CD4-positive, alpha-beta T cell (primary cell): ENCODE measurements at regions not wholly inside any gene's neighbourhood (a gene's known extent, or its start where the extent isn't known, plus 50 kb on each side); places are given as distances from the start of the nearest gene placed in this dataset.

Source experiments
- ATAC-seq: fragments of 200-7000 bp; cut with Tn5 transposase; one replicate; pipeline ENCODE4 v1.10.0; 2022; ENCODE audit warnings: mild to moderate bottlenecking; ENCODE audit not compliant: poor library complexity
- CTCF ChIA-PET: fragments of 350-600 bp; sonication (Branson Sonifier 250); formaldehyde crosslinking; loops from one replicate; lab custom pipeline; 2021; ENCODE audit warnings: antibody characterized with exemption, inconsistent platforms; lab: Charles Lee
- POLR2A ChIA-PET: fragments of 350-600 bp; sonication (Branson Sonifier 250); formaldehyde crosslinking; loops from one replicate; lab custom pipeline; 2021; ENCODE audit warnings: antibody characterized with exemption, inconsistent platforms; lab: Charles Lee
- DNase-seq, 14 experiments: peaks; one replicate each; pipeline ENCODE4 v3.0.0-alpha.2; 2013 to 2020; ENCODE audit warnings: mixed read lengths in 2 of 14
- H3K27ac ChIP-seq, 2 donors: one replicate each; pipeline versions ENCODE4 v1.5.1 to v1.7.0; 2013; ENCODE audit warnings: low read length in 2 of 2, low read depth in 1 of 2, mild to moderate bottlenecking in 1 of 2
- H3K27me3 ChIP-seq, 2 experiments: 1 replicate in 1 of 2; 2 replicates in 1 of 2; pipeline versions ENCODE4 v1.6.1 to v1.7.0; 2013; ENCODE audit warnings: low read length in 2 of 2, control low read depth in 1 of 2, mild to moderate bottlenecking in 1 of 2, moderate library complexity in 1 of 2; ENCODE audit not compliant: insufficient read depth in 2 of 2, control insufficient read depth in 1 of 2
- H3K36me3 ChIP-seq: one replicate; pipeline ENCODE4 v1.6.1; 2013; ENCODE audit warnings: low read length, control low read depth; ENCODE audit not compliant: insufficient read depth
- H3K4me1 ChIP-seq: one replicate; pipeline ENCODE4 v1.6.1; 2013; ENCODE audit warnings: low read length, control low read depth; ENCODE audit not compliant: insufficient read depth
- H3K4me3 ChIP-seq: one replicate; pipeline ENCODE4 v1.5.1; 2013; ENCODE audit warnings: mild to moderate bottlenecking, low read length, moderate library complexity
- H3K9me3 ChIP-seq, 2 experiments: 1 replicate in 1 of 2; 2 replicates in 1 of 2; pipeline versions ENCODE4 v1.6.1 to v1.7.0; 2013; ENCODE audit warnings: low read length in 2 of 2, mild to moderate bottlenecking in 2 of 2, control low read depth in 1 of 2, moderate library complexity in 1 of 2; ENCODE audit not compliant: control insufficient read depth in 1 of 2, insufficient read depth in 1 of 2
- H3K27ac Mint-ChIP-seq: one replicate; pipeline ENCODE4 v1.8.0; 2020; ENCODE audit warnings: mixed read lengths
- H3K27me3 Mint-ChIP-seq: one replicate; pipeline ENCODE4 v1.8.0; 2021; ENCODE audit warnings: mixed read lengths
- H3K36me3 Mint-ChIP-seq: one replicate; pipeline ENCODE4 v1.8.0; 2021; ENCODE audit warnings: low read depth, mixed read lengths
- H3K4me1 Mint-ChIP-seq: one replicate; pipeline ENCODE4 v1.8.0; 2021; ENCODE audit warnings: low read depth, mixed read lengths
- H3K4me3 Mint-ChIP-seq: one replicate; pipeline ENCODE4 v1.8.0; 2020; ENCODE audit warnings: mild to moderate bottlenecking, mixed read lengths
- H3K9me3 Mint-ChIP-seq: one replicate; pipeline ENCODE4 v1.8.0; 2020; ENCODE audit warnings: mixed read lengths
- intact Hi-C, 2 experiments: fragments of 100-400 bp; cut with DNase I in 1 of 2; cut with micrococcal nuclease in 1 of 2; formaldehyde crosslinking; loops; one replicate each; pipeline versions ENCODE4 v1.15.1 to v1.9.0; 2023 to 2025; cut with DNase I, micrococcal nuclease
- TF ChIP-seq, protein P1 (sequence below): fragments of 200-600 bp; IDR thresholded peaks from one replicate; pipeline ENCODE4 v1.8.0; 2022; ENCODE audit warnings: antibody characterized with exemption, mild to moderate bottlenecking

GRCh38 chr10:11661441-11661840, 50.0 kb upstream of the USP6NL start:
- Histone ChIP-seq H3K4me1 (peaks cover 5% of the 10 kb centered on the region), H3K9me3 (no peaks in the 10 kb centered on the region), H3K27ac (no peak overlapping the region), H3K27me3 (peaks cover 0 to 2% of the 10 kb centered on the region in 2 experiments), H3K36me3 (no peaks in the 10 kb centered on the region), H3K4me3 (no peak overlapping the region)
- TF ChIP-seq, protein P1, sequence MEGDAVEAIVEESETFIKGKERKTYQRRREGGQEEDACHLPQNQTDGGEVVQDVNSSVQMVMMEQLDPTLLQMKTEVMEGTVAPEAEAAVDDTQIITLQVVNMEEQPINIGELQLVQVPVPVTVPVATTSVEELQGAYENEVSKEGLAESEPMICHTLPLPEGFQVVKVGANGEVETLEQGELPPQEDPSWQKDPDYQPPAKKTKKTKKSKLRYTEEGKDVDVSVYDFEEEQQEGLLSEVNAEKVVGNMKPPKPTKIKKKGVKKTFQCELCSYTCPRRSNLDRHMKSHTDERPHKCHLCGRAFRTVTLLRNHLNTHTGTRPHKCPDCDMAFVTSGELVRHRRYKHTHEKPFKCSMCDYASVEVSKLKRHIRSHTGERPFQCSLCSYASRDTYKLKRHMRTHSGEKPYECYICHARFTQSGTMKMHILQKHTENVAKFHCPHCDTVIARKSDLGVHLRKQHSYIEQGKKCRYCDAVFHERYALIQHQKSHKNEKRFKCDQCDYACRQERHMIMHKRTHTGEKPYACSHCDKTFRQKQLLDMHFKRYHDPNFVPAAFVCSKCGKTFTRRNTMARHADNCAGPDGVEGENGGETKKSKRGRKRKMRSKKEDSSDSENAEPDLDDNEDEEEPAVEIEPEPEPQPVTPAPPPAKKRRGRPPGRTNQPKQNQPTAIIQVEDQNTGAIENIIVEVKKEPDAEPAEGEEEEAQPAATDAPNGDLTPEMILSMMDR = no peak
- no peak for DNase-seq
- POLR2A ChIA-PET = no interaction called here
- H3K27me3 Mint-ChIP-seq = no peaks in the 10 kb centered on the region
- H3K4me3 Mint-ChIP-seq = no peak overlapping the region
- CTCF ChIA-PET = interaction anchor here (0.7 kb wide), 1 partner anchor 165 kb away, joined by 3 read pairs; no protein-coding TSS in a partner anchor
- intact Hi-C loops = no loop called here
- peaks cover 20% of the 10 kb centered on the region for H3K4me1 Mint-ChIP-seq
- no peaks in the 10 kb centered on the region for H3K36me3 Mint-ChIP-seq
- no peaks in the 10 kb centered on the region for H3K9me3 Mint-ChIP-seq
- no peak overlapping the region for H3K27ac Mint-ChIP-seq
- ATAC-seq = no peak
